ENCODE measurements at regions not wholly inside any gene's neighbourhood (a gene's known extent, or its start where the extent isn't known, plus 50 kb on each side); places are given as distances from the start of the nearest gene placed in this dataset.

DNA sequence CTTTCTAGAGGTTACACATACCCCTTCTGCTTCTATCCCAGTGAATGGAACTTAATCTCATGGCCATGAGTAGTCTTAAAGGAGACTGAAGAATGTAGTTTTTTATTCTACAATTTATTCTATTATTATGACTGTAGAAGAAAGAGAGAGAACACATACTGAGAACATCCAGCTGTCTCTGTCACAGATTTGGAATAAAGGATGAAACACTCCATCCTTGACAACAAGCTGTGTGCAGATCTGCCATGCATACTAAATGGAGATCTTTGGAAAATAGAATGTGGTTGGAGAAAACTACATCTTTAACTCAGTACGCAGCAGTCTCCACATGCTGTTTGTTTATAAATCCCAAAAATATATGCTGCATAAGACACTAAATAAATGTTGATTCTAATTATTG is 54.1 kb upstream of the NUDT7 start:
- DNase-seq (ENCODE audit: low read depth) = no peak
- TF ChIP-seq, protein P1, sequence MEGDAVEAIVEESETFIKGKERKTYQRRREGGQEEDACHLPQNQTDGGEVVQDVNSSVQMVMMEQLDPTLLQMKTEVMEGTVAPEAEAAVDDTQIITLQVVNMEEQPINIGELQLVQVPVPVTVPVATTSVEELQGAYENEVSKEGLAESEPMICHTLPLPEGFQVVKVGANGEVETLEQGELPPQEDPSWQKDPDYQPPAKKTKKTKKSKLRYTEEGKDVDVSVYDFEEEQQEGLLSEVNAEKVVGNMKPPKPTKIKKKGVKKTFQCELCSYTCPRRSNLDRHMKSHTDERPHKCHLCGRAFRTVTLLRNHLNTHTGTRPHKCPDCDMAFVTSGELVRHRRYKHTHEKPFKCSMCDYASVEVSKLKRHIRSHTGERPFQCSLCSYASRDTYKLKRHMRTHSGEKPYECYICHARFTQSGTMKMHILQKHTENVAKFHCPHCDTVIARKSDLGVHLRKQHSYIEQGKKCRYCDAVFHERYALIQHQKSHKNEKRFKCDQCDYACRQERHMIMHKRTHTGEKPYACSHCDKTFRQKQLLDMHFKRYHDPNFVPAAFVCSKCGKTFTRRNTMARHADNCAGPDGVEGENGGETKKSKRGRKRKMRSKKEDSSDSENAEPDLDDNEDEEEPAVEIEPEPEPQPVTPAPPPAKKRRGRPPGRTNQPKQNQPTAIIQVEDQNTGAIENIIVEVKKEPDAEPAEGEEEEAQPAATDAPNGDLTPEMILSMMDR (conservative IDR thresholded peaks at IDR 0.05; ENCODE audit: low read length) = no peak
- no peak overlapping the region for H3K4me3 ChIP-seq (ENCODE audit: low read length)

DNA sequence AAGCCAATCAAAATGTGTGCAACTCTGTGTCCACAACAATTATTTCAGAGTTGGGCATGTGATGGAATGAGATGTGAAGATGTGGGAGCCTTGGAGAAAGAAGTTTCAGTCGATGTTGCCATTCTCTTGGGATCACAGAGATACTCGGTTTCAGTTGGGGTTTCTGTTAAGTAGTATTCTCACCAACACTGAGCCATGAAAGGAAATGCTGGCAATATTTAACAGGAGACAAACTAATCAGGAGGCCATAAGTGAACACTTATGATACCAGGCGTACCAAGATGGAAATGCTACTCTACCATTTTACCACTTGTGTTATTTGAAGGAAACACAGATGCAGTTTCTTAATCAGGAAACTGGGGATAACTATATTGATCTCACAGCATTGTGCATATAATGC is 53.3 kb upstream of the NUDT7 start:
- no peak overlapping the region for H3K4me3 ChIP-seq (ENCODE audit: low read length)
- DNase-seq (ENCODE audit: low read depth) = no peak
- TF ChIP-seq, protein P1 (conservative IDR thresholded peaks at IDR 0.05; ENCODE audit: low read length) = no peak
